GM19452 (cell line): ENCODE measurements at regions not wholly inside any gene's neighbourhood (a gene's known extent, or its start where the extent isn't known, plus 50 kb on each side); places are given as distances from the start of the nearest gene placed in this dataset.
A peak's percentile ranks its signal among the peaks of the same experiment; 100 is the strongest.
"Not testable (repeated sequence)": the region's sequence is repeated elsewhere in the genome, so short reads cannot be mapped to it uniquely, and the experiment has no call there.

ENCODE experiments used
- ATAC-seq: cut with Tn5 transposase; IDR thresholded peaks from one replicate; pipeline ENCODE4 v1.9.1; 2021; ENCODE audit not compliant: unreplicated experiment

DNA sequence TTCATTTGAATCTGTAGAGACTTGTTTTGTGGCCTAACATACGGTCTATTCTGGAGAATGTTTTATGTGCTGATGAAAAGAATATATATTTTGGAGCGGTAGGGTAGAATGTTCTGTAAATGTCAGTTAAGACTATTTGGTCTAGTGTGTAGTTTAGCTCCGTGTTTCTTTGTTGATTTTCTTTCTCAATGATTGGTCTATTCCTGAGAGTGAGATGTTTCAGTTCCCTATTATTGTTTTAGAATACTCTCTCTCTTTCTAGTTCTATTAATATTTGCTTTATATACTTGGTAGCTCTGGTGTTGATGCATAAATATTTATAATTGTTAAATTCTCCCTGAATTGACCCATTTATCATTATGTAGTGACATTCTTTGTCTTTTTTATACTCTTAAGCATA lies 236.5 kb downstream of the GLUD2 start:
- ATAC-seq = no peak

DNA sequence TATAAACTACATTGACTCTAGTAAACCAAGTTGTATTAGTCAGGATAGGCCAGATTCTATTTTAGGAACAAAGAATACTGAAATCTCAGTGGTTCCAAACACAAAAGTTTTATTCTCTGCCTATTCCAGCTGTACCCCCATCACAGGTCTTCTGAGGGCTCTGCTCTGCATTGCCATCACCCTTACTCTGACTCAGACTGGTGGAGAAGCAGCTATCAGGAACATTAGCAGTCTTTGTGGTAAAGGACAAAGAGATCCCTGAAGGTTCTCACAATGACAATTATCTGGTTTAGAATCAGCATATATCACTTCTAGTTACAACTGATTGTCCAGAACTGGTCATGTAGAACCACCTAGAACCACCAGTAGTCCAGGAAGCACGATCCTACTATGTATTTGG lies 251.1 kb downstream of the GLUD2 start:
- ATAC-seq = no peak

DNA sequence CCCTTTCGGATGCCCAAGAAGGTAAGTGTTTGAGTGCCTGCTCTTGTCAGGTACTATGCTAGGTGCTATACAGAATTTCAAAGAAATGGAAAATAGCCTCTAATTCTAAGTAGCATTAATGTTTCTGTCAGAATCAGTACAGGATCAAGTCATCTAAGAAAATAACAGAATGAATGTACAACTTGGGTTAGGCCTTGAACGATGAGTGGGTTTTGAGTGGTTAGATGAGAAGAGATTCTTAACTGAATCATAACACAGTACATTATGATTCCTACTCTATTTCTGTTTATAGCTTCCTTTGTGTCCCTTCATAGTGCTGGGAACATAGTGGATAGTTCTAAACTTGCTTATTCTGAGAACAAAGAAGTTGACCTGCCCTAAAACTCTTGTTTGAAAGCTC lies 253.9 kb downstream of the GLUD2 start:
- no peak for ATAC-seq

- ATAC-seq = no peak
Observed at GRCh38 chrX:121301822-121302221, 254.4 kb downstream of the GLUD2 start.

DNA sequence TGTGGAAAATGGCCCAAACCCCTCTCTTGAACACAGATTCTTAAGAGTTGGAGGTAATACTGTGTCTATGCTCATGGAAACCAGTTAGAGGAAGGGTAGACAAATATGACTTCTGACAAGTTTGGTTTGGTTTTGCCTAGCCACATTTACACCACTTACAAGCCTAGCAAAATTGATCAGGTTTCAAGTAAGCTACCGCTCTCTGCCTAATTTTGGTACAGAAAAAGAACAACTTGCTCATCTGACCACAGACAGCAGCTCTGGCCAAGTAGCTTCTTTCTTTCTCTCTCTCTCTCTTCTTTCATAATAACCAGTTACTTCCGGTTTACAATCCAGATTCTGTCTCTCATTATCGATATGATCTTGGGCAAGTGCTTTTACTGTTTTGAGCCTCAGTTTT lies 260.0 kb downstream of the GLUD2 start:
- ATAC-seq = peak; percentile 71

DNA sequence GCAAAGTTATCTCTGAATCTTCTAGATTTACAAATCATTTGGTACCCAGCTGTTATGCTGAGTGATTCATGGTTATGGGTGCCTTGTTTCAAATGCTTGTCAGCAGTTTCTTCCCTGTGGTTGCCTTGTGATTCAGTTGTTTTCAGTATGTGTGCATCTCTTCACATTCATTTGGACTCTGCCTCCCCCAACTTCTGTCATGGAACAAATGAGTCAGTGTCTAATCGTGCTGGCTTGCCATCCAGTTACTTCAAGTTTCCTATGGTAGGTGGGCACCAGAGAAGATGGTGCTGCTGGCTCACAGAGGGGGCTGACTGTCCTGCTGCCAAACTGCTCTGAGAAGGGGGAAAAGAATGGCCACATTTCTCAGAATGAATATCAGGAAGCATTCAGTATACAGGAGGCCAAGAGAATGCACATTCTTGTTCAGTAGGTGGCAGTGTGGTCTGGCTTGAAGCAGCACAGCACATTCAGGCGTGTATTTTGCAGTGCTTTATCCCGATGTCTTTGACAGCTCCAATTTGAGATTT lies 260.9 kb downstream of the GLUD2 start:
- ATAC-seq = peak; percentile 73

- ATAC-seq = no peak
Observed at GRCh38 chrX:121310820-121311219, 263.4 kb downstream of the GLUD2 start.

DNA sequence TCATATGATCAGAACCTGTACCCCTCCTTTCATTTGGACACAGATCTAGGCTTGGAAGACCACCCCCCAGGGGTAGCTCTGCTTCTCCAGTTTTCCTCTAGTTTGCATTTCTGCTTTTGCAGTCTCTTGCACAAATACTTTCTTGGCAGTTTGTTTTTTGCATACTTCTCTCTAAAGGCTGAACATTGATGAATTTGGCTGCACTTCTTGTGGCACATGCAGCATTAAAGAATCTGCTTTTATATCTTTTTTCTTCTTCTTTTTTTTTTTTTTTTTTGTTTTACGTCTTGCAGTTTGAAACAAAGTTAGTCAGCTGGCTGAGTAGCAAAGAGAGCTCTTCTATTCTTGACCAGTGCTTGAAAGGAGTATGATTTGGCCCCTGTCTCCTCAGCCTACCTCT lies 273.0 kb downstream of the GLUD2 start:
- ATAC-seq = no peak

DNA sequence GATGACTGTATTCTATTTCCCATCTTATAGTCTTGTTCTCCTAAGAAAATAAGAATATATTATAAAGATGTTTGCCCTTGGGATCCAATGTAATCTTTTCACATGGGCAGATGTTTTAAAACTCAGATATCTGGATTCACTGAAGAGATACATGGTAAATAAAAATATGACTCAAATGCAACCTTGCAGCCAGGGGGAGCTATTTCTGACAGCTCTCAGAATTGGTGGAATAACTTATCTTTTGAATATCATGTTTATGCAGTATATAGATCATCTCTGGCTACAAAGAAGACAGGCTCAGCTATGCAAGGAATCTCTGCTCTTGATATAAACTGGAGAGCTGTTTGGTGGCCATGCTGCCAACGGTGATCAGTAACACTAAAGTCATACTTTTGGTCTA lies 274.7 kb downstream of the GLUD2 start:
- no peak for ATAC-seq

- ATAC-seq = no peak
Observed at GRCh38 chrX:121323337-121323736, 275.9 kb downstream of the GLUD2 start.

DNA sequence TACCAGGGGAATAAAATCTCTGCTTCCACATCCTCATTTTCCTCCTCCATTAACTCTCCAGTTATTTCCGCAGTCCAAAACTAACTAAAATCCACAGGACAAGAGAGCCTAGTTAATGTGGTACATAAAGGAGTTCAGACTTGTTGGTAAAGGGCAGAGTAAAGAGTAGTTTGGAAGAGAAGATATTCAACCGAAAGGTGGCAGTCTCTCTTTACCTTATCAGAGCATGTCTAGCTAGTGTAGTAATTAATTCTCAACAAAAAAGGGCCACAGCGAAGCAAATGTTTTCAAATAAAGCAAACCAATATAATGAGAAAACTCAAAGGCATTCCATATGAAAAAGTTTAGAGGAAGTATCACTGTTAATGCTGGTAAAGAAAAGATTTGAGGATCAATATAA lies 286.5 kb downstream of the GLUD2 start:
- ATAC-seq = no peak

- ATAC-seq = no peak
Observed at GRCh38 chrX:121336831-121337421, 289.5 kb downstream of the GLUD2 start.

- no peak for ATAC-seq
Observed at GRCh38 chrX:121337816-121338215, 290.4 kb downstream of the GLUD2 start.

- no peak for ATAC-seq
Observed at GRCh38 chrX:121349263-121349662, 301.9 kb downstream of the GLUD2 start.

- ATAC-seq = no peak
Observed at GRCh38 chrX:121356139-121356849, 308.9 kb downstream of the GLUD2 start.

DNA sequence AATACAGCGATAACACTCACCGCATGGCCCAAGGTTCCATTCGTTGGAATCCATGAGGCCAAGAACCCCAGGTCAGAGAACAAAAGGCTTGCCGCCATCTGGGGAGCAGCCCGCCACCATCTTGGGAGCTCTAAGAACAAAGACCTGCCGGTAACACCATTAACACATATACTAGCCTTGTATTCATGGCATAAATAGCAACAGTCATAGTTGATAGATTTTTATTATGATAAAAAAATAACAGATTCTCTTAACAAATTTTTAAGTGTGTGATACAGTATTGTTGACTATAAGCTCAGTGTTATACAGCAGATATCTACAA lies 309.4 kb downstream of the GLUD2 start:
- no peak for ATAC-seq

GRCh38 chrX:121360280-121360679 lies 312.9 kb downstream of the GLUD2 start:
- no peak for ATAC-seq

GRCh38 chrX:121365572-121366161 lies 318.3 kb downstream of the GLUD2 start:
- ATAC-seq = no peak

DNA sequence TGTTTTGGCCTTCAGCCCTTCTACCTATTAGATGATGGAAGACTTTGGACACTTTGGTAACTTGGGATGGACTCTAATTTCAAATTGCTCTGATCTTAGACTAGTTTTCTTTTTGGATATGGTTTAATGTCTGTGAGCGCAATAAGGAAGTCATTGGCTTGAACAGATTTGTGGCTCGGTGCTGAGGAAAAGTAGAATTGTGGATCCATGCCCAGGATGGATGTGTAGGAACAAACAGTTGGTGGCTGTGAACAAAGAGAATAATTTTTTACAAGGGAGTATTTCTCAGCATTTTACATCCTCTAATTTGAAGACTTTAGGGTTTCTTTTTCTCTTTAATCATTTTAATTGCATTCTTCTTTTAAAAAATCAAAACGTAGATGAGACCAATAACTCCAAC lies 327.1 kb downstream of the GLUD2 start:
- no peak for ATAC-seq

DNA sequence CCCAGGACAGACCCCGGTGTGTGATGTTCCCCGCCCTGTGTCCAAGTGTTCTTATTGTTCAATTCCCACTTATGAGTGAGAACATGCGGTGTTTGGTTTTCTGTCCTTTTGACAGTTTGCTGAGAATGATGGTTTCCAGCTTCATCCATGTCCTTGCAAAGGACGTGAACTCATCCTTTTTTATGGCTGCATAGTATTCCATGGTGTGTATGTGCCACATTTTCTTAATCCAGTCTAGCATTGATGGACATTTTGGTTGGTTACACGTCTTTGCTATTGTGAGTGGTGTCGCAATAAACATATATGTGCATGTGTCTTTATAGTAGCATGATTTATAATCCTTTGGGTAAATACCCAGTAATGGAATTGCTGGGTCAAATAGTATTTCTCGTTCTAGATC lies 334.5 kb downstream of the GLUD2 start:
- ATAC-seq = not testable (repeated sequence)

DNA sequence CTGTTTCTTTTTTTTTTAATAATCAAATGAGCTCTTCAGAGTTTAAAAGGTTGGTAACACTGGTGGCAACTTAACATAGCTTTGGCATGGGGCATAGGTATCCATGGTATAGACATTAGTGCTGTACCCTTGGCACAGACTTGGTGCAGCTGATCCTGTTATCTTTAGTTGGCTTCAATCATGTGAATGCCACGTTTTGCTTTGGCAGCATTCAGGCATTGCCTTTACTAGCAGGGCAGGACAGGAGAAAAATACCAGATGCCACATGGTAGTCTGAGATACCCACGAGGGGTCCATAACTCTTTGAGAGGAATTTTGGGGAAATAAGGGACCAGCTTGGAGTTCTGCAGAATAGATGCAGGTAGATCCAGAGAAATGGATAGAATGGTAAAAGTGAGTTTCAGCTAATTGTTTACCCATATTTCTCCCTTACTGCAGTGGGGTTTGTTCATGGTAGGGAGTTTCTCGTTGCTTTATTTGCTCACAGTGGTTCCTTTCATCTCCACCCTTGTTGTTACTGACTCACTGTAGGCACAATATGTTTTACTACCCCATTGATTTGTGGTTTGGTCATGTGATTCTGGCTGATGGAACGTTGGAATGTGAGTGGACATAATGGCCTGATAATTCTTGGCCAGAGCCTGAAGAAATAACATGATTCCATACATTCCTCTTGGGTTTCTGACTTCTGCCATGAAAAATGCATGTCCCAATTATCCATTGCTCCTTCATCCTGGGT lies 342.7 kb downstream of the GLUD2 start:
- no peak for ATAC-seq

DNA sequence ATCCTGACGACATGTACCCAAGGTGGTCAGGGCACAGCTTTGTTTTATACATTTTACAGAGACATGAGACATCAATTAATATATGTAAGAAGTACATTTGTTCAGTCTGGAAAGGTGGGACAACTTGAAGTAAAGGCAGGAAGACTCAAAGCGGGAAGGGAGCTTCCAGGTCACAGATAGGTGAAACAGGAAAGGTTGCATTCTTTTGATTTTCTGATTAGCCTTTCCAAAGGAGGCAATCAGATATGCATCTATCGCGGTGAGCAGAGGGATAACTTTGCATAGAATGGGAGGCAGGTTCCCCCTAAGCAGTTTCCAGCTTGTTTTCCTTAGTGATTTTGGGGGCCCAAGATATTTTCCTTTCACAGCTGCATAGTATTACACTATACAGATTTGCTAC lies 358.4 kb downstream of the GLUD2 start:
- ATAC-seq = no peak
